ENCODE measurements at regions not wholly inside any gene's neighbourhood (a gene's known extent, or its start where the extent isn't known, plus 50 kb on each side); places are given as distances from the start of the nearest gene placed in this dataset.

GRCh38 chr4:10172278-10172921, 55.8 kb upstream of the WDR1 start:
- Histone ChIP-seq H3K4me1 (no peaks in the 10 kb centered on the region), H3K4me3 (no peak overlapping the region), H3K27ac (no peak overlapping the region), H3K27me3 (no peaks in the 10 kb centered on the region), H3K36me3 (ENCODE audit: low read depth, missing control alignments) (no peaks in the 10 kb centered on the region), H3K9me3 (no peaks in the 10 kb centered on the region)
- WGBS, 2 donors, result 47 to 63% methylated on average over 12 of the region's 12 CpGs
- intact Hi-C loops (cut with DNase I; ENCODE audit: low total_unique reads), result no loop called here
- no peak for TF ChIP-seq POLR2A (IDR thresholded peaks at IDR 0.05)
- TF ChIP-seq CTCF (IDR thresholded peaks at IDR 0.05), result no peak
- no peak for DNase-seq

- Histone ChIP-seq H3K4me1 (no peaks in the 10 kb centered on the region), H3K27me3 (no peaks in the 10 kb centered on the region), H3K36me3 (ENCODE audit: low read depth, missing control alignments) (no peaks in the 10 kb centered on the region), H3K9me3 (no peaks in the 10 kb centered on the region), H3K4me3 (no peak overlapping the region), H3K27ac (no peak overlapping the region)
- WGBS, 2 donors, result 67 to 75% methylated on average over 3 of the region's 3 CpGs
- DNase-seq, result no peak
- intact Hi-C loops (cut with DNase I; ENCODE audit: low total_unique reads), result no loop called here
- no peak for TF ChIP-seq CTCF (IDR thresholded peaks at IDR 0.05)
- TF ChIP-seq POLR2A (IDR thresholded peaks at IDR 0.05), result no peak
Observed at GRCh38 chr4:10171055-10171454, 54.5 kb upstream of the WDR1 start.

- no peak for DNase-seq
- H3K36me3 ChIP-seq (ENCODE audit: low read depth, missing control alignments), result no peaks in the 10 kb centered on the region
- intact Hi-C loops (cut with DNase I; ENCODE audit: low total_unique reads), result no loop called here
Observed at GRCh38 chr4:10169839-10170387, 53.3 kb upstream of the WDR1 start.

GRCh38 chr4:10168151-10168550, 51.6 kb upstream of the WDR1 start:
- H3K36me3 ChIP-seq (ENCODE audit: low read depth, missing control alignments), result no peaks in the 10 kb centered on the region
- no peaks in the 10 kb centered on the region for H3K9me3 ChIP-seq
- 58 to 80% methylated on average over 1 to 3 of the region's 3 CpGs for WGBS, 2 donors
- intact Hi-C loops (cut with DNase I; ENCODE audit: low total_unique reads), result no loop called here
- H3K4me3 ChIP-seq, result no peak overlapping the region
- no peak for DNase-seq
- H3K27ac ChIP-seq, result no peak overlapping the region
- no peaks in the 10 kb centered on the region for H3K27me3 ChIP-seq
- H3K4me1 ChIP-seq, result no peaks in the 10 kb centered on the region
- TF ChIP-seq CTCF (IDR thresholded peaks at IDR 0.05), result no peak
- TF ChIP-seq POLR2A (IDR thresholded peaks at IDR 0.05), result no peak

More at GRCh38 chr4:10169839-10170387, 53.3 kb upstream of the WDR1 start:
- no peaks in the 10 kb centered on the region for H3K27me3 ChIP-seq
- 79 to 90% methylated on average over 10 of the region's 10 CpGs for WGBS, 2 donors
- TF ChIP-seq CTCF (IDR thresholded peaks at IDR 0.05) (no peak), POLR2A (IDR thresholded peaks at IDR 0.05) (no peak)
- no peaks in the 10 kb centered on the region for H3K4me1 ChIP-seq
- H3K4me3 ChIP-seq, result no peak overlapping the region
- H3K9me3 ChIP-seq, result no peaks in the 10 kb centered on the region
- no peak overlapping the region for H3K27ac ChIP-seq

- no peaks in the 10 kb centered on the region for H3K4me1 ChIP-seq
- intact Hi-C loops (cut with DNase I; ENCODE audit: low total_unique reads), result no loop called here
- no peaks in the 10 kb centered on the region for H3K36me3 ChIP-seq (ENCODE audit: low read depth, missing control alignments)
- no peak for DNase-seq
- no peak overlapping the region for H3K27ac ChIP-seq
- TF ChIP-seq CTCF (IDR thresholded peaks at IDR 0.05), result no peak
- TF ChIP-seq POLR2A (IDR thresholded peaks at IDR 0.05), result no peak
- WGBS, 2 donors, result 72 to 78% methylated on average over 4 of the region's 4 CpGs
- H3K27me3 ChIP-seq, result no peaks in the 10 kb centered on the region
- H3K4me3 ChIP-seq, result no peak overlapping the region
- H3K9me3 ChIP-seq, result no peaks in the 10 kb centered on the region
Observed at GRCh38 chr4:10167201-10167600, 50.6 kb upstream of the WDR1 start.

All from testis (tissue), 2 donors.